Suprapubic skin (tissue), 4 donors: ENCODE measurements at regions not wholly inside any gene's neighbourhood (a gene's known extent, or its start where the extent isn't known, plus 50 kb on each side); places are given as distances from the start of the nearest gene placed in this dataset.

Source experiments
- DNase-seq, 2 donors: peaks; one replicate each; pipeline ENCODE4 v3.0.0-alpha.2; 2019; ENCODE audit warnings: low spot score in 2 of 2
- H3K27ac ChIP-seq: fragments of 200-600 bp; sonication (generic); one replicate; pipeline ENCODE4 v1.5.1; 2019
- H3K27me3 ChIP-seq: fragments of 200-600 bp; sonication (generic); one replicate; pipeline ENCODE4 v1.5.1; 2019
- H3K36me3 ChIP-seq: fragments of 200-600 bp; sonication (generic); one replicate; pipeline ENCODE4 v1.5.1; 2019
- H3K4me1 ChIP-seq: fragments of 200-600 bp; sonication (generic); one replicate; pipeline ENCODE4 v1.5.1; 2019
- H3K4me3 ChIP-seq: fragments of 200-600 bp; sonication (generic); one replicate; pipeline ENCODE4 v1.5.1; 2019; ENCODE audit warnings: mild to moderate bottlenecking
- H3K9me3 ChIP-seq: fragments of 200-600 bp; sonication (generic); one replicate; pipeline ENCODE4 v1.5.1; 2019
- EP300 ChIP-seq: sonication (generic); formaldehyde crosslinking; IDR thresholded peaks from one replicate; pipeline ENCODE4 v1.6.1; 2017; ENCODE audit warnings: antibody characterized with exemption
- POLR2A ChIP-seq, 2 donors: fragments of 450-650 bp; IDR thresholded peaks; one replicate each; pipeline ENCODE4 v1.6.1; 2017; ENCODE audit warnings: antibody characterized with exemption in 2 of 2, mild to moderate bottlenecking in 2 of 2, moderate library complexity in 2 of 2
- POLR2AphosphoS5 ChIP-seq, 3 donors: sonication (generic); formaldehyde crosslinking; IDR thresholded peaks; one replicate each; pipeline ENCODE4 v1.6.1; 2017; ENCODE audit warnings: antibody characterized with exemption in 3 of 3
- WGBS: methylation state at CpG from one replicate; pipeline ENCODE4 v1.1.5; 2018; 5-methylcytosine and 5-hydroxymethylcytosine counted together
- TF ChIP-seq, protein P1 (sequence below), 2 donors: fragments of 200-600 bp in 1 of 2; fragments of 450-650 bp in 1 of 2; sonication (generic) in 1 of 2; IDR thresholded peaks; one replicate each; pipeline ENCODE4 v1.5.1; 2016 to 2019; ENCODE audit warnings: antibody characterized with exemption in 2 of 2, mild to moderate bottlenecking in 1 of 2, moderate library complexity in 1 of 2

DNA sequence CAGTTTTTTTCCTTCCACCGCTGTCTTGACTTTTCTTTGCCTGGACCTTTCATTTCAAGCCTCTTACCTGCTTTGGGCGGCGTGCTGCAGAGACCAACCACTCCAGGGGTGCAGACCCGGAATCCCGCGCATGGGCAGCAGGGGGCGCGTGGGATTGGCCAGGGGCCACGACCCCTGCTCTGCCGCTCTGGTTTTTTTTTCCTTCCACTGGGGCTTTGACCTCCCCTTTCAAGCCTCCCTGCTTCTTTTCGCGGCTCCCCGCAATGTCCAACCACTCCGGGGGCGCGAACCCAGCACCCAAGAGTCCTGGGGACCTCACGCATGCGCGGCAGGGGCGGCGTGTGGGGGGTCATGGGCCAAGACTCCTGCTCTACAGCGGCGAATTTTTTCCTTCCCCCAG lies 325.1 kb downstream of the ALG10 start:
- 55% methylated on average over 23 of the region's 23 CpGs for WGBS
- Histone ChIP-seq H3K4me1 (no peaks in the 10 kb centered on the region), H3K9me3 (peaks cover 51% of the 10 kb centered on the region), H3K36me3 (no peaks in the 10 kb centered on the region), H3K27ac (no peak overlapping the region), H3K4me3 (no peak overlapping the region), H3K27me3 (no peaks in the 10 kb centered on the region)
- no peak for TF ChIP-seq EP300
- TF ChIP-seq POLR2A (IDR thresholded peaks at IDR 0.05): no peak
- TF ChIP-seq, protein P1, sequence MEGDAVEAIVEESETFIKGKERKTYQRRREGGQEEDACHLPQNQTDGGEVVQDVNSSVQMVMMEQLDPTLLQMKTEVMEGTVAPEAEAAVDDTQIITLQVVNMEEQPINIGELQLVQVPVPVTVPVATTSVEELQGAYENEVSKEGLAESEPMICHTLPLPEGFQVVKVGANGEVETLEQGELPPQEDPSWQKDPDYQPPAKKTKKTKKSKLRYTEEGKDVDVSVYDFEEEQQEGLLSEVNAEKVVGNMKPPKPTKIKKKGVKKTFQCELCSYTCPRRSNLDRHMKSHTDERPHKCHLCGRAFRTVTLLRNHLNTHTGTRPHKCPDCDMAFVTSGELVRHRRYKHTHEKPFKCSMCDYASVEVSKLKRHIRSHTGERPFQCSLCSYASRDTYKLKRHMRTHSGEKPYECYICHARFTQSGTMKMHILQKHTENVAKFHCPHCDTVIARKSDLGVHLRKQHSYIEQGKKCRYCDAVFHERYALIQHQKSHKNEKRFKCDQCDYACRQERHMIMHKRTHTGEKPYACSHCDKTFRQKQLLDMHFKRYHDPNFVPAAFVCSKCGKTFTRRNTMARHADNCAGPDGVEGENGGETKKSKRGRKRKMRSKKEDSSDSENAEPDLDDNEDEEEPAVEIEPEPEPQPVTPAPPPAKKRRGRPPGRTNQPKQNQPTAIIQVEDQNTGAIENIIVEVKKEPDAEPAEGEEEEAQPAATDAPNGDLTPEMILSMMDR (IDR thresholded peaks at IDR 0.05): no peak
- no peak for TF ChIP-seq POLR2AphosphoS5 (IDR thresholded peaks at IDR 0.05)
- DNase-seq: no peak

DNA sequence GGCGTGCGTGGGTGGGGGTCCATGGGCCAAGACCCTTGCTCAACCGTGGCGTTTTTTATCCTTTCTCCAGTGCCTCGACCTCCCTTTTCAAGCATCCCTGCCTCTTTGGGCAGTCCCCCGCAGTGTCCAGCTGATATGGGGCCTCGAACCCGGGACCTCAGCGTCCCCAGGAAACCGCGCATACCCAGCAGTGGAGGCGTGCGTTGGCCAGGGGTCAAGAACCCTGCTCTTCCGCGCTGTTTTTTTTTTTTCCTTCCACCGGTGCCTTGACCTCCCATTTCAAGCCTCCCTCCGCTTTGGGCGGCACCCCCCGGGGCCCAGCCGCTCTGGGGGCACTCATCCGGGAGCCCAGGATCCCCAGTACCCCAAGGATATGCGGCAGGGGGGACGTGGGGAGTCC lies 325.8 kb downstream of the ALG10 start:
- TF ChIP-seq EP300: no peak
- TF ChIP-seq POLR2A (IDR thresholded peaks at IDR 0.05): no peak
- TF ChIP-seq POLR2AphosphoS5 (IDR thresholded peaks at IDR 0.05): no peak
- TF ChIP-seq, protein P1 (IDR thresholded peaks at IDR 0.05): no peak
- H3K4me1 ChIP-seq: no peaks in the 10 kb centered on the region
- DNase-seq: no peak
- no peak overlapping the region for H3K27ac ChIP-seq
- H3K4me3 ChIP-seq: no peak overlapping the region
- peaks cover 54% of the 10 kb centered on the region for H3K9me3 ChIP-seq
- H3K27me3 ChIP-seq: no peaks in the 10 kb centered on the region
- 64% methylated on average over 23 of the region's 23 CpGs for WGBS
- H3K36me3 ChIP-seq: no peaks in the 10 kb centered on the region

DNA sequence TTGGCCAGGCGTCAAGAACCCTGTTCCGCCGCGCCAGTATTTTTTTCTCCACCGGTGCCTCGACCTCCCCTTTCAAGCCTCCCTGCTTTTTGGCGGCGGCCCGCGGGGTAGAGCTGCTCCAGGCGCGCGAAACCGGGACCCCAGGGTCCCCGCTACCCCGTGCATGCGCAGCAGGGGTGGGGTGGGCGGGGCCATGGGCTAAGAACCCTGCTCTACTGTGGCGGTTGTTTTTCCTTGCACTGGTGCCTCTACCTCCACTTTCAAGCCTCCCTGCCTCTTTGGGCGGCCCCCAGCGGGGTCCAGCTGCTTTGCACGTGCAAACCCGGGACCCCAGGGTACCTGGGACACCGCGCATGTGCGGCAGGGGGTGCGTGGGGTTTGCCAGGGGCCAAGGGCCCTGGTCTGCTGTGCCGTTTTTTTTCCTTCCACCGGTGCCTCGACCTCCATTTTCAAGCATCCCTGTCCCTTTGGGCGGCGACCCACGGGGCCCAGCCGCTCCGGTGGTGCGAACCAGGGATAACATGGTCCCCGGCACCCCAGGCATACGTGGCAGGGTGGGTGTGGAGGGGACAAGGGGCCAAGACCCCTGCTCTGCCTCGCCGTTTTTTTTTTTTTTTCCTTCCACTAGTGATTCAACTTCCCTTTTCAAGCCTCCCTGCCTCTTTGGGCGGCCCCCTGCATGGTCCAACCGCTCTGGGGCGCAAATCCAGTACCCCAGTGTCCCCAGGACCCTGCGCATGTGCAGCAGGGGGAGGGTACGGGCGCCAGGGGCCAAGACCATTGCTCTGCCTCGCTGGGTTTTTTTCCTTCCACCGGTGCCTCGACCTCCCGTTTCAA lies 326.8 kb downstream of the ALG10 start:
- 47% methylated on average over 41 of the region's 50 CpGs for WGBS

DNA sequence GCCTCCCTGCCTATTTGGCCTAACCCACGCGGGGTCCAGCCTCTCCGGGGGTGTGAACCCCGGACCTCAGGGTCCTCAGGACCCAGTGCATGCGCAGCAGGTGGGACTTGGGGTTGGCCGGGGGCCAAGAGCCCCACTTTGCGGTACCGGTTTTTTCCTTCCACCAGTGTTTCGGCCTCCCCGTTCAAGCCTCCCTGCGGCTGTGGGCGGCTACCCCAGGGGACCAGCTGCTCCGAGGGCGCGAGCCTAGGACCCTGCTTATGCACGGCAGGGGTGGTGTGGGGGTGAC lies 327.3 kb downstream of the ALG10 start:
- DNase-seq: no peak
- no peaks in the 10 kb centered on the region for H3K27me3 ChIP-seq
- 80% methylated on average over 16 of the region's 16 CpGs for WGBS

More for the DNA sequence above, 326.8 kb downstream of the ALG10 start:
- no peaks in the 10 kb centered on the region for H3K4me1 ChIP-seq
- no peaks in the 10 kb centered on the region for H3K27me3 ChIP-seq
- H3K27ac ChIP-seq: no peak overlapping the region
- H3K36me3 ChIP-seq: no peaks in the 10 kb centered on the region
- H3K4me3 ChIP-seq: no peak overlapping the region
- H3K9me3 ChIP-seq: peaks cover 53% of the 10 kb centered on the region
- TF ChIP-seq, protein P1 (IDR thresholded peaks at IDR 0.05): no peak
- TF ChIP-seq EP300 (no peak), POLR2A (IDR thresholded peaks at IDR 0.05) (no peak), POLR2AphosphoS5 (IDR thresholded peaks at IDR 0.05) (no peak)
- no peak for DNase-seq

More for the DNA sequence above, 327.3 kb downstream of the ALG10 start:
- Histone ChIP-seq H3K4me1 (no peaks in the 10 kb centered on the region), H3K9me3 (peaks cover 53% of the 10 kb centered on the region), H3K27ac (no peak overlapping the region), H3K36me3 (no peaks in the 10 kb centered on the region), H3K4me3 (no peak overlapping the region)
- TF ChIP-seq, protein P1 (IDR thresholded peaks at IDR 0.05): no peak
- no peak for TF ChIP-seq POLR2AphosphoS5 (IDR thresholded peaks at IDR 0.05)
- TF ChIP-seq EP300: no peak
- TF ChIP-seq POLR2A (IDR thresholded peaks at IDR 0.05): no peak
